OCI-LY7 (cell line): ENCODE measurements at regions not wholly inside any gene's neighbourhood (a gene's known extent, or its start where the extent isn't known, plus 50 kb on each side); places are given as distances from the start of the nearest gene placed in this dataset.

ENCODE experiments used
- BruUV-seq: library from RNA; stranded (reverse); fragments of 400-500 nt; replicated peaks from 2 replicates; lab custom pipeline; 2021; lab: Mats Ljungman, UMichigan
- CTCF ChIA-PET: fragments of 300-600 bp; sonication (Branson Sonifier 250); formaldehyde crosslinking; loops from one replicate; lab custom pipeline; 2022; ENCODE audit warnings: antibody characterized with exemption; ENCODE audit not compliant: unreplicated experiment; lab: Charles Lee
- POLR2A ChIA-PET: fragments of 300-600 bp; sonication (Branson Sonifier 250); formaldehyde crosslinking; loops from one replicate; lab custom pipeline; 2022; ENCODE audit warnings: antibody characterized with exemption; lab: Charles Lee
- DNase-seq: peaks from one replicate; pipeline ENCODE4 v3.0.0-alpha.2; 2015; ENCODE audit warnings: low spot score
- H2AFZ ChIP-seq: fragments of 200-600 bp; sonication (generic), shearing (Covaris generic); 2 replicates; pipeline ENCODE4 v1.6.1; 2014; ENCODE audit warnings: mild to moderate bottlenecking, antibody characterized with exemption, low read length, moderate library complexity
- H3K27ac ChIP-seq: fragments of 200-600 bp; sonication (generic); 2 replicates; pipeline ENCODE4 v1.5.1; 2014; ENCODE audit warnings: mixed run types, low read depth, mild to moderate bottlenecking, moderate library complexity, low read length, inconsistent platforms; ENCODE audit not compliant: poor library complexity, severe bottlenecking
- H3K36me3 ChIP-seq: fragments of 200-600 bp; sonication (generic); 2 replicates; pipeline ENCODE4 v1.6.1; 2014; ENCODE audit warnings: mild to moderate bottlenecking, antibody characterized with exemption, low read length, moderate library complexity, mixed read lengths; ENCODE audit not compliant: insufficient read depth
- H3K4me1 ChIP-seq: fragments of 200-600 bp; sonication (generic); 2 replicates; pipeline ENCODE4 v1.5.1; 2014; ENCODE audit warnings: mild to moderate bottlenecking, low read length; ENCODE audit not compliant: insufficient read depth, poor library complexity, severe bottlenecking
- H3K4me2 ChIP-seq: fragments of 200-600 bp; sonication (generic); 2 replicates; pipeline ENCODE4 v1.6.1; 2014; ENCODE audit warnings: mild to moderate bottlenecking, low read length
- H3K4me3 ChIP-seq: fragments of 200-600 bp; sonication (generic); 2 replicates; pipeline ENCODE4 v1.5.1; 2014; ENCODE audit warnings: mild to moderate bottlenecking, low read depth, low read length; ENCODE audit not compliant: poor library complexity, severe bottlenecking
- H3K79me2 ChIP-seq: fragments of 200-600 bp; sonication (generic); 2 replicates; pipeline ENCODE4 v1.6.1; 2016; ENCODE audit warnings: low read depth, mild to moderate bottlenecking, low read length, moderate library complexity, mixed read lengths; ENCODE audit not compliant: insufficient read depth
- H3K9me2 ChIP-seq: fragments of 200-600 bp; sonication (generic); 2 replicates; pipeline ENCODE4 v1.6.1; 2016; ENCODE audit warnings: mild to moderate bottlenecking, low read length, mixed read lengths; ENCODE audit not compliant: insufficient read depth
- H3K9me3 ChIP-seq: fragments of 200-600 bp; sonication (generic); 2 replicates; pipeline ENCODE4 v1.6.1; 2014; ENCODE audit warnings: mild to moderate bottlenecking, mixed run types, low read length, mixed read lengths
- H4K20me1 ChIP-seq: fragments of 200-600 bp; sonication (generic); 2 replicates; pipeline ENCODE4 v1.6.1; 2014; ENCODE audit warnings: mild to moderate bottlenecking, antibody characterized with exemption, low read length, moderate library complexity, mixed read lengths; ENCODE audit not compliant: insufficient read depth
- CTCF ChIP-seq: fragments of 200-600 bp; sonication (generic); conservative IDR thresholded peaks from 2 replicates; pipeline ENCODE4 v1.5.1; 2014; ENCODE audit warnings: mild to moderate bottlenecking, antibody characterized with exemption, low read length, moderate library complexity, mixed read lengths
- EZH2phosphoT487 ChIP-seq: fragments of 200-600 bp; sonication (generic); IDR thresholded peaks from 2 replicates; pipeline ENCODE4 v1.6.1; 2018; ENCODE audit warnings: low read depth, borderline replicate concordance, mild to moderate bottlenecking, mixed run types, antibody characterized with exemption, low read length, moderate library complexity, mixed read lengths
- intact Hi-C: fragments of 100-400 bp; cut with micrococcal nuclease; formaldehyde crosslinking; loops from one replicate; pipeline ENCODE4 v1.10.0; 2022; ENCODE audit not compliant: unreplicated experiment

- Histone ChIP-seq H3K9me3 (no peaks in the 10 kb centered on the region), H3K36me3 (no peaks in the 10 kb centered on the region), H4K20me1 (no peaks in the 10 kb centered on the region), H3K4me1 (no peaks in the 10 kb centered on the region), H3K4me3 (no peak overlapping the region), H2AFZ (no peak overlapping the region), H3K79me2 (no peaks in the 10 kb centered on the region), H3K4me2 (no peak overlapping the region), H3K9me2 (no peaks in the 10 kb centered on the region), H3K27ac (no peak overlapping the region)
- POLR2A ChIA-PET = no interaction called here
- BruUV-seq = no TSS peak
- TF ChIP-seq CTCF (no peak), EZH2phosphoT487 (no peak)
- CTCF ChIA-PET = no interaction called here
- no peak for DNase-seq
- intact Hi-C loops = no loop called here
Measured at GRCh38 chr6:164243012-164243610, 828.6 kb downstream of the QKI start.

GRCh38 chr6:164230804-164231203 lies 816.3 kb downstream of the QKI start:
- TF ChIP-seq CTCF (no peak), EZH2phosphoT487 (no peak)
- Histone ChIP-seq H2AFZ (no peak overlapping the region), H3K36me3 (no peaks in the 10 kb centered on the region), H4K20me1 (no peaks in the 10 kb centered on the region), H3K9me3 (no peaks in the 10 kb centered on the region), H3K4me3 (no peak overlapping the region), H3K27ac (no peak overlapping the region), H3K4me1 (no peaks in the 10 kb centered on the region), H3K79me2 (no peaks in the 10 kb centered on the region), H3K9me2 (no peaks in the 10 kb centered on the region), H3K4me2 (no peak overlapping the region)
- ChIA-PET CTCF (no interaction called here), POLR2A (no interaction called here)
- no TSS peak for BruUV-seq
- intact Hi-C loops = no loop called here
- no peak for DNase-seq

- Histone ChIP-seq H3K9me3 (no peaks in the 10 kb centered on the region), H3K4me2 (no peak overlapping the region), H3K79me2 (no peaks in the 10 kb centered on the region), H4K20me1 (no peaks in the 10 kb centered on the region), H3K36me3 (no peaks in the 10 kb centered on the region), H3K9me2 (no peaks in the 10 kb centered on the region), H3K27ac (no peak overlapping the region), H2AFZ (no peak overlapping the region), H3K4me1 (no peaks in the 10 kb centered on the region), H3K4me3 (no peak overlapping the region)
- ChIA-PET CTCF (no interaction called here), POLR2A (no interaction called here)
- no peak for TF ChIP-seq CTCF
- TF ChIP-seq EZH2phosphoT487 = no peak
- BruUV-seq = no TSS peak
- DNase-seq = no peak
- intact Hi-C loops = no loop called here
Measured at GRCh38 chr6:164230259-164230658, 815.7 kb downstream of the QKI start.
